ENCODE measurements at regions not wholly inside any gene's neighbourhood (a gene's known extent, or its start where the extent isn't known, plus 50 kb on each side); places are given as distances from the start of the nearest gene placed in this dataset.

DNA sequence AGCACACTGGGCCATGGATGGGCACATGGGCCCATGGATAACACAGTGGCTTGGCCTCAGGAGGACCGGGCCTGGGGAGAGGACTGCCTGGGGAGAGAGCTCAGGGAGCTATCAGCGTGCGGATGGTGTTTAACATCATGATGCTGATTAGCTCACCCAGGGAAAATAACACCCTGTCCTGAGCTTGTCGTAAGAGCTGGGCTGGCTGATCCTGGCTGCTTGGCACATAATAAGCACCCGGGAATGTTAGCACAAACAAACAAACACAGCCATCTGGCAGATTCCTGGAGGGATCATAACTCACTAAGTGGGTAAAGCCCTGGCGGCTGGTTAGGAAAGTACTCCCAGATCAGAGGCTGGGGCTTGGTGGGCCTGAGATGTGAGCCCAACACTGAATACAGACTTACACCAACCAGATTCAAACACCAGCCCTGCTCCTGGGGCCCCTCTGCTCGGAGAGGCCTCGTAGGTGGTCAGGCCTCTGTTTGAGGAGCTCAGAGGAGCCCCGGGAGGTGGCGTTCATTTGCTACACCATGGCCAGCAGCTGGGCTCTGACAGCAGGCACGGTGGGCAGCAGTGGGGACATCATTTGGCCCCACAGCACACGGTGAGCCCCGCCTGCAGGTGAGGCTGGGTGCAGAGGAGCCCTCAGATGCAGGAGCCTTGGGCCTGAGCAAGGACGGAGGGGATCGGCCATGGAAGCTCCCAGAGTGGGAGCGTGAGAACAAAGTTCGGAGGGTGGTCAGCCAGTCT, 193.4 kb upstream of the HDAC4 start:
- TF ChIP-seq REST (IDR thresholded peaks at IDR 0.05; ENCODE audit: insufficient read depth in 1 of 2, low read depth in 2 of 2, low read length in 2 of 2) (no peak), POLR2AphosphoS5 (IDR thresholded peaks at IDR 0.05; ENCODE audit: low read depth, low read length) (no peak)
